ENCODE measurements at regions not wholly inside any gene's neighbourhood (a gene's known extent, or its start where the extent isn't known, plus 50 kb on each side); places are given as distances from the start of the nearest gene placed in this dataset.

GRCh38 chr14:58738189-58738836 lies 100.6 kb downstream of the DACT1 start:
- H2AFZ ChIP-seq (ENCODE audit: low read length): no peak overlapping the region
- no peaks in the 10 kb centered on the region for H3K79me2 ChIP-seq (ENCODE audit: insufficient read depth, low read length)
- no peak for TF ChIP-seq EZH2 (IDR thresholded peaks at IDR 0.05; ENCODE audit: borderline replicate concordance, low read length)
- TF ChIP-seq CTCF (IDR thresholded peaks at IDR 0.05; ENCODE audit: low read length): no peak
- no peak overlapping the region for H3K4me3 ChIP-seq (ENCODE audit: low read depth, low read length, poor library complexity, severe bottlenecking)
- H3K27ac ChIP-seq (ENCODE audit: low read depth, low read length, poor library complexity, severe bottlenecking): no peak overlapping the region
- H3K9ac ChIP-seq (ENCODE audit: low read length): no peak overlapping the region
- H3K4me1 ChIP-seq (ENCODE audit: insufficient read depth, low read length, severe bottlenecking): no peaks in the 10 kb centered on the region
- no peaks in the 10 kb centered on the region for H4K20me1 ChIP-seq (ENCODE audit: insufficient read depth, low read length)
- H3K9me3 ChIP-seq (ENCODE audit: low read length): no peaks in the 10 kb centered on the region
- H3K27me3 ChIP-seq (ENCODE audit: insufficient read depth, low read length): no peaks in the 10 kb centered on the region
- H3K4me2 ChIP-seq (ENCODE audit: low read length): no peak overlapping the region
- H3K9me2 ChIP-seq (ENCODE audit: low read depth, low read length): no peaks in the 10 kb centered on the region
- H3F3A ChIP-seq (ENCODE audit: insufficient read depth, low read length): no peaks in the 10 kb centered on the region
- no peaks in the 10 kb centered on the region for H3K36me3 ChIP-seq (ENCODE audit: insufficient read depth, low read length)

- Histone ChIP-seq H3K4me3 (ENCODE audit: low read depth, low read length, poor library complexity, severe bottlenecking) (no peak overlapping the region), H3K4me2 (ENCODE audit: low read length) (no peak overlapping the region), H3K27me3 (ENCODE audit: insufficient read depth, low read length) (no peaks in the 10 kb centered on the region), H3K36me3 (ENCODE audit: insufficient read depth, low read length) (no peaks in the 10 kb centered on the region), H3K9me2 (ENCODE audit: low read depth, low read length) (no peaks in the 10 kb centered on the region), H3K4me1 (ENCODE audit: insufficient read depth, low read length, severe bottlenecking) (no peaks in the 10 kb centered on the region), H4K20me1 (ENCODE audit: insufficient read depth, low read length) (no peaks in the 10 kb centered on the region), H2AFZ (ENCODE audit: low read length) (no peak overlapping the region), H3K27ac (ENCODE audit: low read depth, low read length, poor library complexity, severe bottlenecking) (no peak overlapping the region), H3K79me2 (ENCODE audit: insufficient read depth, low read length) (no peaks in the 10 kb centered on the region), H3K9me3 (ENCODE audit: low read length) (no peaks in the 10 kb centered on the region), H3F3A (ENCODE audit: insufficient read depth, low read length) (no peaks in the 10 kb centered on the region), H3K9ac (ENCODE audit: low read length) (no peak overlapping the region)
- no peak for TF ChIP-seq EZH2 (IDR thresholded peaks at IDR 0.05; ENCODE audit: borderline replicate concordance, low read length)
- no peak for TF ChIP-seq CTCF (IDR thresholded peaks at IDR 0.05; ENCODE audit: low read length)
These were observed 101.1 kb downstream of the DACT1 start for GRCh38 chr14:58738876-58739275.

GRCh38 chr14:58739674-58740073 lies 101.9 kb downstream of the DACT1 start:
- Histone ChIP-seq H3K9me2 (ENCODE audit: low read depth, low read length) (no peaks in the 10 kb centered on the region), H2AFZ (ENCODE audit: low read length) (no peak overlapping the region), H4K20me1 (ENCODE audit: insufficient read depth, low read length) (no peaks in the 10 kb centered on the region), H3K4me1 (ENCODE audit: insufficient read depth, low read length, severe bottlenecking) (no peaks in the 10 kb centered on the region), H3K9ac (ENCODE audit: low read length) (no peak overlapping the region), H3K9me3 (ENCODE audit: low read length) (no peaks in the 10 kb centered on the region), H3K27me3 (ENCODE audit: insufficient read depth, low read length) (no peaks in the 10 kb centered on the region), H3K4me2 (ENCODE audit: low read length) (no peak overlapping the region), H3K36me3 (ENCODE audit: insufficient read depth, low read length) (no peaks in the 10 kb centered on the region), H3K27ac (ENCODE audit: low read depth, low read length, poor library complexity, severe bottlenecking) (no peak overlapping the region), H3K79me2 (ENCODE audit: insufficient read depth, low read length) (no peaks in the 10 kb centered on the region), H3K4me3 (ENCODE audit: low read depth, low read length, poor library complexity, severe bottlenecking) (no peak overlapping the region), H3F3A (ENCODE audit: insufficient read depth, low read length) (no peaks in the 10 kb centered on the region)
- TF ChIP-seq EZH2 (IDR thresholded peaks at IDR 0.05; ENCODE audit: borderline replicate concordance, low read length) (no peak), CTCF (IDR thresholded peaks at IDR 0.05; ENCODE audit: low read length) (no peak)

All from OCI-LY1 (cell line).